22Rv1 (cell line): ENCODE measurements at regions not wholly inside any gene's neighbourhood (a gene's known extent, or its start where the extent isn't known, plus 50 kb on each side); places are given as distances from the start of the nearest gene placed in this dataset.

Source experiments
- H3K27ac ChIP-seq: fragments of 450-650 bp; 2 replicates; pipeline ENCODE4 v1.5.1; 2017
- ZFX ChIP-seq: fragments of 450-650 bp; IDR thresholded peaks from 2 replicates; pipeline ENCODE4 v1.6.1; 2017; ENCODE audit warnings: antibody characterized with exemption, borderline replicate concordance
- TF ChIP-seq, protein P1 (sequence below): fragments of 450-650 bp; IDR thresholded peaks from 2 replicates; pipeline ENCODE4 v1.5.1; 2017; ENCODE audit warnings: mild to moderate bottlenecking

DNA sequence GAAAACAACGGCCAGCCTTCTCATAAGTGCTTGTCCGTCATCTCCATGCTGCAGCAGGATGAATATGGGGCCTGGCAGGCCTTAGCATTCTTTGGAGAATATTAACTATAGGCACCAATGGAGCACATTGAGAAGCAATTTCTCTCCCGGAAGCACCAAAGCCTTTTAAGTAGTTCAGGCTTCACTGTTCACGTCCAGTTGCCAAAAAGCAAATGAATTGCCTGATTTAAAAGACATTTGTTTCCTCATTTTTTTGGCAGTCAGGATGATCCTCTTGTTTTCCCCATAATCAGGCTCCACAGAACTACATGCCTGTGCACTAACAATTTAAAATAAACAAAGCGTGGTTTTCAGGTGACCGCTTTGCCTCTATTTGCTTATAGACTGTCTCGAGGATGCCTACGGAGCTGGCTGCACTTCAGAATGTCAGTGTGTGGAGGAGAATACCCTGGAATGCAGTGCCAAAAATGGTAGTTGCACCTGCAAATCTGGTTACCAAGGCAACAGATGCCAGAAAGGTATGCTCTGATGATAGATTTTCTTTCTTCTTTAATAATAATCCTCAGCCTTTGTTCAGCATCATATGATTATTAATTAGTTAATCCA is 725.2 kb upstream of the GOLIM4 start:
- TF ChIP-seq, protein P1, sequence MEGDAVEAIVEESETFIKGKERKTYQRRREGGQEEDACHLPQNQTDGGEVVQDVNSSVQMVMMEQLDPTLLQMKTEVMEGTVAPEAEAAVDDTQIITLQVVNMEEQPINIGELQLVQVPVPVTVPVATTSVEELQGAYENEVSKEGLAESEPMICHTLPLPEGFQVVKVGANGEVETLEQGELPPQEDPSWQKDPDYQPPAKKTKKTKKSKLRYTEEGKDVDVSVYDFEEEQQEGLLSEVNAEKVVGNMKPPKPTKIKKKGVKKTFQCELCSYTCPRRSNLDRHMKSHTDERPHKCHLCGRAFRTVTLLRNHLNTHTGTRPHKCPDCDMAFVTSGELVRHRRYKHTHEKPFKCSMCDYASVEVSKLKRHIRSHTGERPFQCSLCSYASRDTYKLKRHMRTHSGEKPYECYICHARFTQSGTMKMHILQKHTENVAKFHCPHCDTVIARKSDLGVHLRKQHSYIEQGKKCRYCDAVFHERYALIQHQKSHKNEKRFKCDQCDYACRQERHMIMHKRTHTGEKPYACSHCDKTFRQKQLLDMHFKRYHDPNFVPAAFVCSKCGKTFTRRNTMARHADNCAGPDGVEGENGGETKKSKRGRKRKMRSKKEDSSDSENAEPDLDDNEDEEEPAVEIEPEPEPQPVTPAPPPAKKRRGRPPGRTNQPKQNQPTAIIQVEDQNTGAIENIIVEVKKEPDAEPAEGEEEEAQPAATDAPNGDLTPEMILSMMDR: no peak
- TF ChIP-seq ZFX: no peak
- no peak overlapping the region for H3K27ac ChIP-seq

DNA sequence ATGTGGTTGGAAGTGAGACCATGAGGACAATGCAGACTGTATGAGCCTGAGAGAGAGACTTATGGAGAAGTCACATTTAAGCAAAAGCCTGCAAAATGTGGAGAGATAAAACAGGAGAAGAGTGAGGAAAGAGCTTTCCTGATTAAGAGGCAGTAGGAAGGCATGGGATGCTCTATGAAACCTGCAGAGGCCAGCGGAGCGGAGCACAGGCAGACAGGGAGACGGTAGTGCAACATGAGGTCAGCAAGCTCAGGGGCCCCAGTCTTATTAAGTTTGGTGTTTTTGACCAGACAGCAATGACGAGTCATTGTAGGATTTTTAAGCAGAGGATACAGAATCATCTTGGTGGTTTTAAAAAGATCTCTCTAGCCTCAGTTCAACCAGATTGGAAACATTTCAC is 721.5 kb upstream of the GOLIM4 start:
- TF ChIP-seq ZFX: no peak
- TF ChIP-seq, protein P1: no peak
- no peak overlapping the region for H3K27ac ChIP-seq

DNA sequence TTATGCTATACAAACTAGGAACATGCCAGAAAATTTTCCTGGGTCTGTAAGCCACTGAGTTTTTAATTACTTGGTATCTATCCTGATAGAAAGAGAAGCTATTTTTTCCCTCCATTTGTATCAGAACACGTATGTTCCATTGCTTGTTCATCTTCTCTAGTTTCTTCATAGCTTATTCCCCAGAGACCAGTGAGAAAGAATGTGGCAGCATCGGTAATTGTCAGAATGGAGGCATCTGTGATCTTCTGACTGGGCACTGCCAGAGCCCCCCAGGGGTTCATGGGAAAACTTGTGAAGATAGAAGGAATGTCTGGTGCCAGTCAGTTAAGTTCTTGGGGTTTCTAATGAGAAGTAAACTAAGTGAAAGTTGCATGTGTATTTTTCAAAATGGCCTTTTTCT is 720.2 kb upstream of the GOLIM4 start:
- TF ChIP-seq, protein P1: no peak
- TF ChIP-seq ZFX: no peak
- H3K27ac ChIP-seq: no peak overlapping the region

- TF ChIP-seq, protein P1: no peak
- no peak for TF ChIP-seq ZFX
- no peak overlapping the region for H3K27ac ChIP-seq
Measured at GRCh38 chr3:168813225-168813802, 717.6 kb upstream of the GOLIM4 start.

DNA sequence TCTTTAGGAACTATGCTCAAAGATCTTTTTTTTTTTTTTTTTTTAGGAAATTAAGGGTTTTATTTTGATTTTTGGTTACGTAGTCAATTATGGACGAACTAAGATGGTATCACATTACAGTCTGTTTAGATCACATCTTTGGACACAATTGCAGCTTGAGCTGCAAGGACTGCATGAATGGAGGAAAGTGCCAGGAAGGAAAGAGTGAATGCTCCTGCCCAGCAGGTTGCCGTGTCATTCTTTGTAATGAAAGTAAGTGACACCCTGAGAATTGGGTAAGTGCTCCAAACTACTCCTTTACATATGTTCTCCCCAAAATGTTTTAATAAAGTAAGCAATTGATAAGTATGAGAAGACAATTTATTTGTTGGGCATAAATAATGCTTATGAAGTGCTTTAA is 716.5 kb upstream of the GOLIM4 start:
- TF ChIP-seq ZFX: no peak
- TF ChIP-seq, protein P1: no peak
- H3K27ac ChIP-seq: no peak overlapping the region

DNA sequence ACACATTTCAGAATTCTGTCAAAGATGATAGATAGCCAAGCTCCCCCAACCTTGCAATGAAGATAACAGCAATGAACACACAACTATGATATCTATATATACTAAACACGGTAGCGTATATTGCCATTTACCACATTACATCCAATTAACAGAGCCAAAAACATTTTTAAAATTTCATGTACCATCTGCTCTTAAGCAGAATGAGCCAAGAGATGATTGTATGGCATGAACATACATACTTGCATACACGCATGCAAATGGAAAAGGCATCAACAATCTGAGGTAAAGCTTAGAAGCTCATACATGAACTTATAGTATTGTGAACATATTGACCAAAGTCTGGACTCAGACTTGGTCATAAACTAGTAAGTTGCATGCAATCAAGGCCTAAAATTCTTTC is 712.9 kb upstream of the GOLIM4 start:
- no peak overlapping the region for H3K27ac ChIP-seq
- TF ChIP-seq ZFX: no peak

- TF ChIP-seq, protein P1: no peak
- no peak for TF ChIP-seq ZFX
- H3K27ac ChIP-seq: no peak overlapping the region
Measured at GRCh38 chr3:168807448-168807847, 711.7 kb upstream of the GOLIM4 start.

DNA sequence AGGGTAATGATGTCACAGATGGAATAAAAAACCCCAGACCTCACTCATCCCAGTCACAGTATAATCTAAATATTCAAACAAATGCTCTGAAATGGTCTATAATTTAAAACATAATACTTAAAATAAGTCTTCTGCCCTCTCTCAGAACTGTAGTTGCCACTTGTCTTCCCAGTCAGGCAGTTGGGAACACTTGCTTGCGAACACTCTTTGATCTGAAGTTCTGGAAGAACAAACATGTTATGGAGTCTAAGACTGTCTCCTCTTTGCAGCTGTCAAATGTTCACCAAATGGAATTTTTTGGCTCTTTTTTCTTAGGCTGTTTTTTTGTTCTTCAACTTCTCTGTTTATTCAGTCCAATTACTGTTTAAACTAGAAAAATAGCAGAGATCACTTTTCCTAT is 711.1 kb upstream of the GOLIM4 start:
- no peak overlapping the region for H3K27ac ChIP-seq
- TF ChIP-seq, protein P1: no peak
- no peak for TF ChIP-seq ZFX
